ENCODE measurements at regions not wholly inside any gene's neighbourhood (a gene's known extent, or its start where the extent isn't known, plus 50 kb on each side); places are given as distances from the start of the nearest gene placed in this dataset.
"Not testable (repeated sequence)": the region's sequence is repeated elsewhere in the genome, so short reads cannot be mapped to it uniquely, and the experiment has no call there.

- no peak for DNase-seq
Measured at GRCh38 chr6:882084-882598, 189.2 kb upstream of the EXOC2 start.

GRCh38 chr6:878179-878578 is 185.2 kb upstream of the EXOC2 start:
- DNase-seq, result no peak

GRCh38 chr6:875012-875411 is 182.1 kb upstream of the EXOC2 start:
- no peak for DNase-seq

GRCh38 chr6:872570-873125 is 179.7 kb upstream of the EXOC2 start:
- DNase-seq, result no peak

GRCh38 chr6:871503-871902 is 178.6 kb upstream of the EXOC2 start:
- DNase-seq, result no peak

- no peak for DNase-seq
Measured at GRCh38 chr6:870096-870495, 177.2 kb upstream of the EXOC2 start.

- no peak for DNase-seq
Measured at GRCh38 chr6:868201-868600, 175.3 kb upstream of the EXOC2 start.

GRCh38 chr6:867378-867777 is 174.4 kb upstream of the EXOC2 start:
- no peak for DNase-seq

- DNase-seq, result no peak
Measured at GRCh38 chr6:866316-866715, 173.4 kb upstream of the EXOC2 start.

GRCh38 chr6:865846-866245 is 172.9 kb upstream of the EXOC2 start:
- DNase-seq, result no peak

GRCh38 chr6:863831-864230 is 170.9 kb upstream of the EXOC2 start:
- DNase-seq, result no peak

- not testable (repeated sequence) for DNase-seq
Measured at GRCh38 chr6:863127-863526, 170.2 kb upstream of the EXOC2 start.

GRCh38 chr6:859936-860335 is 167.0 kb upstream of the EXOC2 start:
- DNase-seq, result no peak

GRCh38 chr6:854406-855118 is 161.6 kb upstream of the EXOC2 start:
- DNase-seq, result no peak

GRCh38 chr6:852216-852615 is 159.3 kb upstream of the EXOC2 start:
- not testable (repeated sequence) for DNase-seq

GRCh38 chr6:849075-849506 is 156.2 kb upstream of the EXOC2 start:
- DNase-seq, result no peak

- no peak for DNase-seq
Measured at GRCh38 chr6:845566-845965, 152.6 kb upstream of the EXOC2 start.

GRCh38 chr6:845101-845500 is 152.2 kb upstream of the EXOC2 start:
- DNase-seq, result no peak

GRCh38 chr6:842141-842540 is 149.2 kb upstream of the EXOC2 start:
- no peak for DNase-seq

GRCh38 chr6:841569-841968 is 148.6 kb upstream of the EXOC2 start:
- no peak for DNase-seq

- DNase-seq, result no peak
Measured at GRCh38 chr6:839201-839600, 146.3 kb upstream of the EXOC2 start.

GRCh38 chr6:837380-837779 is 144.4 kb upstream of the EXOC2 start:
- no peak for DNase-seq

- no peak for DNase-seq
Measured at GRCh38 chr6:836276-836853, 143.4 kb upstream of the EXOC2 start.

GRCh38 chr6:835476-836160 is 142.7 kb upstream of the EXOC2 start:
- no peak for DNase-seq
